KMS-11 (cell line): ENCODE measurements at regions not wholly inside any gene's neighbourhood (a gene's known extent, or its start where the extent isn't known, plus 50 kb on each side); places are given as distances from the start of the nearest gene placed in this dataset.

Source experiments
- H2AFZ ChIP-seq: fragments of 200-600 bp; sonication (generic); 2 replicates; pipeline ENCODE4 v1.6.1; 2016; ENCODE audit warnings: antibody characterized with exemption, mixed run types, low read depth
- H3K27ac ChIP-seq: fragments of 200-600 bp; sonication (generic); 2 replicates; pipeline ENCODE4 v1.6.1; 2016; ENCODE audit warnings: mild to moderate bottlenecking, mixed run types
- H3K27me3 ChIP-seq: fragments of 200-600 bp; sonication (generic); 2 replicates; pipeline ENCODE4 v1.6.1; 2017; ENCODE audit warnings: mild to moderate bottlenecking, low read depth, mixed run types, moderate library complexity; ENCODE audit not compliant: insufficient read depth
- H3K36me3 ChIP-seq: fragments of 200-600 bp; sonication (generic); 2 replicates; pipeline ENCODE4 v1.6.1; 2017; ENCODE audit warnings: mild to moderate bottlenecking, mixed run types; ENCODE audit not compliant: insufficient read depth
- H3K4me1 ChIP-seq: fragments of 200-600 bp; sonication (generic); 2 replicates; pipeline ENCODE4 v1.6.1; 2016; ENCODE audit warnings: mild to moderate bottlenecking, low read depth, mixed run types; ENCODE audit not compliant: poor library complexity, severe bottlenecking
- H3K4me2 ChIP-seq: fragments of 200-600 bp; sonication (generic); 2 replicates; pipeline ENCODE4 v1.7.0; 2016; ENCODE audit warnings: mild to moderate bottlenecking, mixed run types
- H3K4me3 ChIP-seq: fragments of 200-600 bp; sonication (generic); IDR thresholded peaks from 2 replicates; pipeline ENCODE4 v1.6.1; 2017; ENCODE audit warnings: low read depth, low read length, mixed read lengths; ENCODE audit not compliant: insufficient read depth
- H3K79me2 ChIP-seq: fragments of 200-600 bp; sonication (generic); 2 replicates; pipeline ENCODE4 v1.6.1; 2016; ENCODE audit warnings: low read depth, mixed run types; ENCODE audit not compliant: insufficient read depth
- H3K9ac ChIP-seq: fragments of 200-600 bp; sonication (generic); 2 replicates; pipeline ENCODE4 v1.6.1; 2016; ENCODE audit warnings: mild to moderate bottlenecking, mixed run types
- H4K20me1 ChIP-seq: fragments of 200-600 bp; sonication (generic); 2 replicates; pipeline ENCODE4 v1.6.1; 2016; ENCODE audit warnings: mild to moderate bottlenecking, mixed run types; ENCODE audit not compliant: insufficient read depth
- TF ChIP-seq, protein P1 (sequence below): fragments of 200-600 bp; sonication (generic); conservative IDR thresholded peaks from 2 replicates; pipeline ENCODE4 v1.6.1; 2017; ENCODE audit warnings: low read depth, mild to moderate bottlenecking, antibody characterized with exemption, low read length, moderate library complexity, mixed read lengths

DNA sequence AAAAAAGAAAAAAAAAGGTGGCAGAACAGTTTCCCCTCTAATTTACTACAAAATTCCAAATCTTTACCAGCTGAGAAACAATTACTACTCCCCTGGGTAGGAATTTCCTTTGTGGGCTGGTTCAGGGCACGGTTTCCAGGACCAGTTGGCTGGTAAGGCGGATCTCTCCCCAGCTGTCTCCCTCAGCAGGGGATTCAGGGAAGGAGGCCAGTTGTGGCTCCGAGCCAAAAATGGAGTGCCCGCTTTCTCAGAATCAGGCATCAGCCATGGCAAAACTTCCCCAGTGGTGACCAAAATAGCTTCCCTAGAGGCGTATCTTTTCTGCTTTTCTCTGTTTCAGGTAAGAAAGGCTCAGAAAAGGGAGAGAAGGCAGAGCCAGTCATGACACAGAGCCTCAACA lies 91.2 kb downstream of the ZNF22 start:
- TF ChIP-seq, protein P1, sequence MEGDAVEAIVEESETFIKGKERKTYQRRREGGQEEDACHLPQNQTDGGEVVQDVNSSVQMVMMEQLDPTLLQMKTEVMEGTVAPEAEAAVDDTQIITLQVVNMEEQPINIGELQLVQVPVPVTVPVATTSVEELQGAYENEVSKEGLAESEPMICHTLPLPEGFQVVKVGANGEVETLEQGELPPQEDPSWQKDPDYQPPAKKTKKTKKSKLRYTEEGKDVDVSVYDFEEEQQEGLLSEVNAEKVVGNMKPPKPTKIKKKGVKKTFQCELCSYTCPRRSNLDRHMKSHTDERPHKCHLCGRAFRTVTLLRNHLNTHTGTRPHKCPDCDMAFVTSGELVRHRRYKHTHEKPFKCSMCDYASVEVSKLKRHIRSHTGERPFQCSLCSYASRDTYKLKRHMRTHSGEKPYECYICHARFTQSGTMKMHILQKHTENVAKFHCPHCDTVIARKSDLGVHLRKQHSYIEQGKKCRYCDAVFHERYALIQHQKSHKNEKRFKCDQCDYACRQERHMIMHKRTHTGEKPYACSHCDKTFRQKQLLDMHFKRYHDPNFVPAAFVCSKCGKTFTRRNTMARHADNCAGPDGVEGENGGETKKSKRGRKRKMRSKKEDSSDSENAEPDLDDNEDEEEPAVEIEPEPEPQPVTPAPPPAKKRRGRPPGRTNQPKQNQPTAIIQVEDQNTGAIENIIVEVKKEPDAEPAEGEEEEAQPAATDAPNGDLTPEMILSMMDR = no peak
- H3K4me2 ChIP-seq = no peak overlapping the region

DNA sequence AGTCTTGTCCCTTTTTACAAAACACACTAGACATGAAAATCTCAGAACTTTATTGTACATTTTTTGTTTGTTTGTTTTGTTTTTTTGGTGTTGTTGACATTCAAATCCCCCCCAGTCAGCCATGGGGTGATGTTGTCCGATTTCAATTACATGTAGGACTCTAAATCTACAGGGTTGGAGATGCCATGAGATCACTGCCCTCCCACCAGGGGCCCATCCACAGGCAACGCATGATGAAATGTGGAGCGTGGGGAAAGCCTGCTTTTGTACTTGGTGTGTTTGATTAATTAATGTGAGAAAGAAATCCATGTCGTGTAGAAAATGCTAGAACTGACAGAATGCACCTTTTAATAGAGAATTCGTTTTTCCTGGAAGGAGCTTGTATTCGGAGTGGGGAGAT lies 93.2 kb downstream of the ZNF22 start:
- TF ChIP-seq, protein P1 = no peak
- Histone ChIP-seq H2AFZ (no peak overlapping the region), H3K27me3 (no peaks in the 10 kb centered on the region)

More for the DNA sequence above, 91.2 kb downstream of the ZNF22 start:
- no peak overlapping the region for H3K27ac ChIP-seq
- no peak overlapping the region for H3K9ac ChIP-seq
- no peaks in the 10 kb centered on the region for H3K4me1 ChIP-seq
- no peaks in the 10 kb centered on the region for H3K27me3 ChIP-seq
- no peaks in the 10 kb centered on the region for H3K36me3 ChIP-seq
- H4K20me1 ChIP-seq = no peaks in the 10 kb centered on the region
- H3K4me3 ChIP-seq = no peak overlapping the region
- H2AFZ ChIP-seq = no peak overlapping the region
- H3K79me2 ChIP-seq = no peaks in the 10 kb centered on the region

DNA sequence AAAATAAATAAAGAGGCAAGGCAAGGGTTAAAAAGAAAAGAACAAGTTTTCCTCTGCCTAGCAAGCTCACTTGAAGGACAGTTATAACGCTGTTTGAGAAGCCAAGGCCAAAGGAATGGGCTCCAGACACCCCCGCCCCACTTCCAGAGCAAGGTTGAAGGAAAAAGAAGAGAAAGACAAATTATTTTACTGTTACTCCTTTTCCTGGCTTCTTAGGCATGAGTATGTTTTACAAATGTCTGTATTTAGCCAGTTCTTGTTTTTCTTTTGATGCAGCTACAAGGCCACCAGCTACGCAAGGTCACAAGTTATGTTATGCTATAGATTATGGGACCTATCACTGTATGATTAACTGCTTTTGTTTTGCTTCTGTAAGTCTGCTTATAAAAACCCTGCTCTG lies 94.6 kb downstream of the ZNF22 start:
- Histone ChIP-seq H2AFZ (no peak overlapping the region), H3K36me3 (no peaks in the 10 kb centered on the region), H3K79me2 (no peaks in the 10 kb centered on the region), H3K9ac (no peak overlapping the region), H4K20me1 (no peaks in the 10 kb centered on the region), H3K27me3 (no peaks in the 10 kb centered on the region), H3K27ac (no peak overlapping the region), H3K4me2 (no peak overlapping the region), H3K4me1 (no peaks in the 10 kb centered on the region), H3K4me3 (no peak overlapping the region)
- TF ChIP-seq, protein P1 = no peak

More for the DNA sequence above, 93.2 kb downstream of the ZNF22 start:
- no peaks in the 10 kb centered on the region for H3K4me1 ChIP-seq
- H4K20me1 ChIP-seq = no peaks in the 10 kb centered on the region
- H3K4me3 ChIP-seq = no peak overlapping the region
- no peak overlapping the region for H3K4me2 ChIP-seq
- no peak overlapping the region for H3K27ac ChIP-seq
- H3K9ac ChIP-seq = no peak overlapping the region
- H3K79me2 ChIP-seq = no peaks in the 10 kb centered on the region
- no peaks in the 10 kb centered on the region for H3K36me3 ChIP-seq

GRCh38 chr10:45096001-45096400 lies 95.3 kb downstream of the ZNF22 start:
- no peak overlapping the region for H3K4me3 ChIP-seq
- no peak overlapping the region for H3K4me2 ChIP-seq
- no peaks in the 10 kb centered on the region for H3K36me3 ChIP-seq
- H3K9ac ChIP-seq = no peak overlapping the region
- no peaks in the 10 kb centered on the region for H3K4me1 ChIP-seq
- no peaks in the 10 kb centered on the region for H3K79me2 ChIP-seq
- TF ChIP-seq, protein P1 = no peak
- no peaks in the 10 kb centered on the region for H3K27me3 ChIP-seq
- H2AFZ ChIP-seq = no peak overlapping the region
- H4K20me1 ChIP-seq = no peaks in the 10 kb centered on the region
- no peak overlapping the region for H3K27ac ChIP-seq
